ENCODE measurements at regions not wholly inside any gene's neighbourhood (a gene's known extent, or its start where the extent isn't known, plus 50 kb on each side); places are given as distances from the start of the nearest gene placed in this dataset.

- DNase-seq (ENCODE audit: low spot score), result peak; percentile 19
Observed at GRCh38 chr10:28250782-28251181, 52.1 kb downstream of the MPP7 start.

GRCh38 chr10:28250358-28250757, 52.5 kb downstream of the MPP7 start:
- DNase-seq (ENCODE audit: low spot score), result no peak

- DNase-seq (ENCODE audit: low spot score), result no peak
Observed at GRCh38 chr10:28249512-28249911, 53.4 kb downstream of the MPP7 start.

DNA sequence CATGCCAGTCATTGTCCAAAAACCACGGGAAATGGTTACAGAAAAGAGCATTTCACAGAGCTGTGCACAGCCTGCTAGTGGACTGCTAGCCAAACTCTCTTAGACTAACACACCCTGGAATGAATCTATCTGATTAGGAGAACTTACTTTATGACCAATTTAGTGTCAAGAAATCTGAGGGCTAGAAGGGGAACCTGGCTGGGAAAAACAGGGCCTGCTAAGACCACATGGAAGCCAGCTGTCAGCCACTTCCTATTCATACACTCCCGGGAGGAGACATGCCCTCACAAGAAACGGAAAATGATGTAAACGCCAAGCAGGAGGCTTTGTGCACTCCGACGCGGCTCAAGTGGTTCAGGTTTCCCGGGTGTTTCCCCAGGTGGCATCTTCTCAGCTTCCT, 54.8 kb downstream of the MPP7 start:
- DNase-seq (ENCODE audit: low spot score), result no peak

GRCh38 chr10:28246023-28246422, 56.8 kb downstream of the MPP7 start:
- no peak for DNase-seq (ENCODE audit: low spot score)

DNA sequence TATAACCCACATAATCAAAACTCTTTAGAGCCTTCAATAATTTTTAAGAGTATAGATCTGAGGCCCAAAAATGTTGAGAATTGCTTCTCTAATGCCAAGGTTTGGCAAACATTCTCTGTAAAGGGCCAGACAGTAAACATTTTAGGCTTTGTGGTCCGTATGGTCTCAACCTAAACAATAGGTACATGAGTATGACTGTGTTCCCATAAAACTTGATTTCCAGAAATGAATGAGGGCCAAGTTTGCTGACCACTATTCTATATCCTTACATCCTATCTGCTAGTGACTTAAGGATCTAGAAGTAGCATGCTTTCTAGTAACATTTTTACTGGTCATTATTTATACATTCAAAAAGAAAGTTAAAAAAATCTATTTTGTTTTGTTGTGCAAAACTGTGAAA, 58.9 kb downstream of the MPP7 start:
- no peak for DNase-seq (ENCODE audit: low spot score)

DNA sequence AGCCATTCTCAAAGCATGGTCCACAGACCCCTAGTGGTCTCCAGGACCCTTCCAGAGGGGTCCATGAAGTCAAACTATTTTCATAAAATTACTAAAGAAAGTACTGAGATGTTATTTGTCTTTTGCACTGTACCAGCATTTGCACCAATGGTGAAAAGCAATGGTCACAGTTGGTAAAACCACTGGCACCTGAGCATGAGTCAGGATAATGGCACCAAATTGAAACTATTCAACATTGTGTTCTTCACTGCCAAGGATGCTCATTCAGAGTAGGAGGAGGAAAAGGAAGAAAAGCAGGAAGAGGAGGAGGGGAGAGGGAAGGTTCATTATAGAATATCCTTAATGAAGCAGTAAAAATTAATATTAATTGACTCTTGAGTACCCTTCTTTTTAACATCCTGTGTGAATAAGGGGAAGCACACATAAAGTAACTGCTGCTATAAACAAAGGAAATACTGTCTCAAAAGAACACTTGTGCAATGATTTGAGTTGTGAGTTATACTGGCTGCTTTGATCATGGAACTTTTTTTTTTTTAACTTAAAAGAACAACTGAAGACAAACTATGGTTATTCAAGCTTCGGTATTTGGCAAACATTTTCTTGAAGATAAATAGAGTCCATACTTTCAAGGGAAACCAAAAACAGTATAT, 60.2 kb downstream of the MPP7 start:
- no peak for DNase-seq (ENCODE audit: low spot score)

- DNase-seq (ENCODE audit: low spot score), result peak; percentile 56
Observed at GRCh38 chr10:28241741-28242399, 61.0 kb downstream of the MPP7 start.

DNA sequence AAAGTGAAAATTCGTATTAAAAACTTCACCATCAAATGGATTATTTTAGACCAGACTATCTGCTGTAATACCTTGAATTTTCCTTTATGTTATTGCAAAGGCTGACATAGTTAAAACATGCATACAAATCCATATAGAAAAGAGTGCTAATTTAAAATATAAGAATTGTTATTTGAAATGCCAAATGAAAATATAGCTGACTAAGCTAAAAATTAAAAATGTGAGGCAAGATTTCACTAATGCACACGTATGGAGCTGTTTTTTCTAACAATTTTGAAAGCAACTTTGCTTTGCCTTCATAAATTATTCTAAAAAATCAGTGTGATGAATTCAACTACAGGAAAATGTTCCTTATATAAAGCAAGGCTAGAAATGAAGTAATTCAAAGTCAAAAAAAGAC, 62.5 kb downstream of the MPP7 start:
- DNase-seq (ENCODE audit: low spot score), result no peak

DNA sequence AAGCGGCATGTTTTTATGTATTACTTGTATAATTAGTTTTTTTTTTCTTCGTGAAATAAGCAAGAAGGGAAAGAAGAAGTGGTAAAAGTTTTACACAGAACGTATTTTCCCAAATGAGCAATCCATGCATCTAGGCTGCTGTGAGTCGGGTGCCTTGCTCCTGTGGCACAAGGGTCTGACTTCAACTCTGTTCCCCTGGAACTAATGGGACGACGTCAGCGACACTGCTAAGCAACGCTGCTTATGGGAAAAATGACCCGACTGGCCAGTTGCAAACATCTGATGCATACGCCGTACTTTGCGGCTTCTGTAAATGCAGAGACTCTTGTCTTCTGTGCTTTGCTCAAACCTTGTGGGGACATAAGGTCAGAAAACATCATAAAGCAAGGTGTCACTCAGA, 66.3 kb downstream of the MPP7 start:
- no peak for DNase-seq (ENCODE audit: low spot score)

- DNase-seq (ENCODE audit: low spot score), result no peak
Observed at GRCh38 chr10:28220811-28221210, 82.1 kb downstream of the MPP7 start.

- no peak for DNase-seq (ENCODE audit: low spot score)
Observed at GRCh38 chr10:28219251-28219650, 83.6 kb downstream of the MPP7 start.

DNA sequence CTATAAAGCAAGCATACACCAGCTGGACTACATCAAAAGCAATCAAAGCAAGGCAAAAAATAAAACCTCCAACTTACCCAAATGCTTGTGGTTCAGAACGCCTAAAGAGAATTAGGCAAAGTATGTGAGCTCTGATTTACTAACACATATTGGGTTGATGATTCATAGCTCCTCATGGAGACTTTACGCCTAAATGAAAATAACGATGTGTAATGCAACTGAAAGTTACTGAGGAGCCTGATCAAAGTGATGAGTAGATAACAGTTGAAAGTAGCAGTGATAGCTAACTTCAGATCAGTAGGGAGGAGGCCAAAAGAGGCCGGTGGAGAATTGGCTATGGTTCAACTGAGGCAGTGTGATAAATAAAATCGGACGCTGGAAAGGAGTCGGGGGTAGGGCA, 85.0 kb downstream of the MPP7 start:
- peak; percentile 25 for DNase-seq (ENCODE audit: low spot score)

GRCh38 chr10:28215930-28216329, 86.9 kb downstream of the MPP7 start:
- DNase-seq (ENCODE audit: low spot score), result peak; percentile 36

DNA sequence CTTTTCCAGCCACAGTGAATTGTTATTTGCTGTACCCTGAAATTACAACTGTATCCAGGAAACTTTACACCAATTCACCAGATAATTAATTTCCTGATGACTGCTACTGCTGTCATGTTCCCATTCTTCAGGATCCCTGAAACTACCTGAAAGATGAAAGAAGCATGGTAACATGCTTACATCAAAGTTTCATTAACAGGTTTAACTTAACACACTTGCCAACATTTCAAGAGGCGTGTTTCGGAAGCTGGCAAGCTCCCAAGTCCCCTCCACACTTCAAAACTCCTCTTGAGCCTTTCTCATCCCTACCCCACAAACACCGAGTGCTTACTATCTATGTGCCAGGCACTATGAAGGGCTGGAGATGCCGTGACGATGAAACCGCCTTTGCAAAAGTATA, 88.6 kb downstream of the MPP7 start:
- DNase-seq (ENCODE audit: low spot score), result no peak

- no peak for DNase-seq (ENCODE audit: low spot score)
Observed at GRCh38 chr10:28211759-28212158, 91.1 kb downstream of the MPP7 start.

- DNase-seq (ENCODE audit: low spot score), result no peak
Observed at GRCh38 chr10:28207799-28208198, 95.1 kb downstream of the MPP7 start.

DNA sequence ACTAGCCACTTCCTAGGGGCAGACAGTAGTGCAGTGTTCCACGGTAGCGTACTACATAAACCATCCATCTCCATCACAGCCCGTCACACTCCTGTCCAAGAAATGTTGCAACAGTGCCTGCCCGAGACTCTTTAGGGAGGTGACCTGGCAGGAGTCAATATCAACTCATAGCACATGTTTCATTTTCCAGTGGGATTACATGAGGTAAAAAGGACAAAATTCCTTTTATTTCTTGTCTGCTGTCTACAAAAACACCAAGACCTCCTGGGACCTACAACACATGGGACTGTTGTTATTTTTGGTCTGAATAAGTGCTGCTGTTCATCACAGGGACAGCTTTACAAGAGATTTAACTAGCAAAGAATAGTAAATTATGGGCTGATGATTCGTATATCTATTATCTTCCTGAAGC, 99.9 kb downstream of the MPP7 start:
- DNase-seq (ENCODE audit: low spot score), result no peak

DNA sequence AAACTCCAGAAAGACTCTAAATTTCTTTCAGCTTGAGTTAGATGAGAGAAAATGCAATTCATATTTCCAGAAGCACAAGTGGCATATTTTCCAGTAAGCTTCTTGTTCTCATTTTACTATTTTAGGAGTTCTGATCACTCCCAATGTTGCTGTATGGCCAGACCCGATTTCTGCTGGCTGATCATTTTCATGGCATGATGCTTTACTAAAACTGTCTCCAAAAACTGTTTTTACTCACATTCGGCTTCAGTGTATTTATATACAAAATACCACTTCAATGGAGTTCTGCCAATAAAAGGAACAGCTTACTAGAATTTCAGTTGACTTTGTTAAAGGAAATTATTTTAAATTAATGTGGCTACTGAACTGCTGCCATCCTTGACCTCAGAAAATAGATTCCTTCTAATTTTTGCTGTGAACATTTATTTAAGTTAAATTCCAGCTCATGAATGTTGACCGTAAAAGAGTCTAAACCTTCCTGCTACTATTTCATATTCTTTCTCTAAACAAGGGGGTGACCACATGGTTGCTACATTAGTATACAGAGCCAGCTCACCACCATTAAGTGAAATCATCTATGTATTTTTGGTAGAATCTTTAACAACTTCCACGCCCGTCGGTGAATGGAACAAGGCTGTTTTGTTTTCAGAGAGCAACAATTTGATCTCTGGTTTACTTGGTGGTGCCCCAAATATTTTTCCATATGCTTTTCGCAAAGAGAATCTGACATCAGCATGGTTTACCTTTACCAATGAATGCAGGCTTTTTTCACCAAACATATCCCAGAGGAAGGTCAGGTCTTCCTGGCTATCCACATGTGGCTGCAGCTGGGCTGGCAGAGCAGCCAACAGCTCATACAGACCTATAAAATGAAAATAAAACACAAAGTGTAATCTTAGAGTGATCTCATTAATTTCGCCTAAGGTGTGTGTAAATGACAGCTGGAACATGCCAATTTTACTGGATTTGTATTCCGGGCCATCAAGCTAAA, 101.2 kb downstream of the MPP7 start:
- no peak for DNase-seq (ENCODE audit: low spot score)

DNA sequence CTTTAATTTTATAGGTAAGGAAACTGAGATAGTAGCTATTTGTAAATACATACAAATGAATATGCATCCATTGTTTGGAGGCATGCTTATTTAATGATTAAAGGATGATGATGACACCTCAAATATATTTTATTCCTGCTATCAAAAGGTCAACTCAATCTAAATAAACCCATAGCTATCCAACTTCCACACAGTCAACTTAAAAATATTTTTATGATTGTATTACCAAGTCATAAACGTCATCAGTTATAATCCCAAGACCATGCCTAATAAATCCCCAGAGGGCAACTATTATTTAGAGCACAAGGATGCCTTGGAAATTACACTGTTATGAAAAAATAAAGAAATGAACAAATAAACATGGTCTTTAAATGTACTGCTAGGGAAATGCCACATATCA, 102.1 kb downstream of the MPP7 start:
- peak; percentile 6 for DNase-seq (ENCODE audit: low spot score)

DNA sequence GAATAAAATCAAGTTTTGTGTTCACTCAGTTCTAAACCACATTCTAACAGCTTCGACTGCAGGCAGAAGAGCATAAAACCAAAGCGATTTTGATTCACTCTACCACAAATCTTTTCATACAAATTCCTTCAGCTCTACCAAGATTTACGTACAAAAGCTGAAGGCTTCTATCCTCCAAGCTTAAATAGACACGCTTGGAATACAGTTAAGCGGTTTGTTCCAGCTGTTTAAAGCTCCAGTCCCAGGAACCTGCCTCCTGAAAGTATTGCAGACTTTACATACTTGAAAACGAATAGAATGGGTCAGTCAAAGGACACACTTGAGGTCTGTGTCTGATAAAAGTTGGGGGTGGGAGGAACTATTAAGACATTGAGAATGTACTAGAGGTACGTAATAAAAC, 102.9 kb downstream of the MPP7 start:
- DNase-seq (ENCODE audit: low spot score), result no peak

DNA sequence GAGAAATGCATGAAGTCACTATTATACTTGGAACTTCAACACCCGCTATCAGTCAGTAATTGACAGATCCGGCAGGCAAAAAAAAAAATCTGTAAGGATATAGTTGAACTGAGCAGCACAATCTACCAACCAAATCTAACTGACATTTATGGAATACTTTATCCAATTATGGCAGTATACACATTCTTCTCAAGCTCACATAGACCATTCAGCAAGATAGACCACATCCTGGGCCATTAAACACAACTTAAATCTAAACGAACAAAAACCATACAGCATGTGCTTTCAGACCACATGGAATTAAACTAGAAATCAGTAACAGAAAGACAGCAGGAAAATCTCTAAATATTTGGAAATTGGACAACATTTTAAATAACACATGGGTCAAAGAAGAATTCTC, 112.7 kb downstream of the MPP7 start:
- DNase-seq (ENCODE audit: low spot score), result no peak

DNA sequence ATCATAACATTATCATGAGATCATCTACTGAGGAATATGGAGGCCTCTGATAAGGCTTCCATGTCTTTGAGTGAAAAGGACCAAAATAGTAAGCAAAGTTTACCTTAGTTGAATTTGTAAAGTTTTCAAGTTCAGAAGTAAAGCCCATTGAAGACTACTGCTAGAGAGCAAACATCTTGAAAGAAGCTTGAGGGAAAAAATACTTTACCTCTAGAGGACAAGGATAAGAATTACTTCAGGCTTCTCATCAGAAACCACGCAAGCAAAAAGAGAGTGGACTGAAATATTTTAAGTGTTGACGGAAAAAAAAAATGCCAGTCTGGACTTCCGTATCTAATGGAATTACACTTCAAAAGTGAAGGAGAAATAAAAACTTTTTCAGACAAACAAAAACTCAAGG, 114.3 kb downstream of the MPP7 start:
- no peak for DNase-seq (ENCODE audit: low spot score)
